ENCODE measurements at regions not wholly inside any gene's neighbourhood (a gene's known extent, or its start where the extent isn't known, plus 50 kb on each side); places are given as distances from the start of the nearest gene placed in this dataset.

- intact Hi-C loops (cut with DNase I) = no loop called here
- DNase-seq (no peak), ATAC-seq (ENCODE audit: poor library complexity) (no peak)
These were observed 111.2 kb upstream of the OPRM1 start for GRCh38 chr6:153927867-153928266.

- ATAC-seq (ENCODE audit: poor library complexity) = no peak
- no peak for DNase-seq
- intact Hi-C loops (cut with DNase I) = no loop called here
These were observed 140.5 kb upstream of the OPRM1 start for GRCh38 chr6:153898360-153899059.

GRCh38 chr6:153882411-153882810 is 156.6 kb upstream of the OPRM1 start:
- ATAC-seq (ENCODE audit: poor library complexity) (no peak), DNase-seq (no peak)
- intact Hi-C loops (cut with DNase I) = no loop called here

DNA sequence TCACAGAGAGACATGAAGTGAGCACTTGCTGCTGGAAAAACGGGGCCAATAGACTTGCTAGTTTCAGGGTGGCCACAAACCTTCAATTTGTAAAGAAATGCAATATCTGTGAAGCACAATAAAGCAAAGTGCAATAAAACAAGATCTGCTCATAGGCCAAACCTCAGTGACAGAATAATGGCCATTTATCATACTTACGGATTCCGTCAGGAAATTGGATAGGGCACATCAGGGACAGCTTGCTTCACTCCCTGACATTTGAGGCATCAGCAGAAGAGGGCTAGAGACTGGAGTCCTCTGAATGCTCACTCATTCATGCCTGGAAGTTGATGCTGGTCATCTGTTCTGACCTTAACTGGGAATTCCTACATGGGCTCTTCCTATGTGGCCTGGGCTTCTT is 165.5 kb upstream of the OPRM1 start:
- ATAC-seq (ENCODE audit: poor library complexity) = no peak
- intact Hi-C loops (cut with DNase I) = no loop called here
- no peak for DNase-seq

GRCh38 chr6:153872946-153873345 is 166.1 kb upstream of the OPRM1 start:
- DNase-seq = no peak
- ATAC-seq (ENCODE audit: poor library complexity) = no peak
- intact Hi-C loops (cut with DNase I) = no loop called here

DNA sequence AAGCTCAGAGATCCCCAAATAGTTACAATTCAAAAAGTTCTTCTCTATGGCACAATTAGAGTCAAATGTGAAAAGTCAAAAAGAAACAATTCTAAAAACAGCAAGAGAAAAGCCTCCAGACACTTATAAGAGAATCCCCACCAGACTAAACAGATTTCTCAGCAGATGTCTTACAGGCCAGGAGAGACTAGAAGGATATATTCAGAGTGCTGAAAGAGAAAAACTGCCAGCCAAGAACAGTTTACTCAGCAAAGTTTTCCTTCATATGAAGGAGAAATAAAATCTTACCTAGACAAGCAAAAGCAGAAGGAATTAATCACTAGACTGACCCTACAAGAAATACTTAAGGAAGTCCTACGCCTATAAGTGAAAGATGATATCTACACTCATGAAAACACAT is 176.1 kb upstream of the OPRM1 start:
- DNase-seq = no peak
- ATAC-seq (ENCODE audit: poor library complexity) = no peak
- intact Hi-C loops (cut with DNase I) = no loop called here

DNA sequence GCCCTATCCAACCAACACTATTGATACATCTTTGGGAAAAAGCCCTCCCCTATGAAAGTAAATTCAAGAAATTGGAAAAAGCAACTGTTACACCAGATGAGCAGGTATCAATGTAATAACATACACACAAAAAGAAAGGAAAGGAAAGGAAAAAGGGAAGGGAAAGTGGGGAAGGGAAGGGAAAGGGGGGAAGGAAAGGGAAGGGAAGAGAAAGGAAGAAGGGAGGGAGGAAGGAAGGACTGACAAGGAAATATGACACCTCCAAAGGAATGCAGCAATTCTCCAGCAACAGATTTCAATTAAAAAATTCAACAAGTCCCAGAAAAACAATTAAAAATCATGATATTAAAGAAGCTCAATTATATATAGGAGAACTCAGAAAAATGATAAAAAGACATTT is 176.9 kb upstream of the OPRM1 start:
- no peak for ATAC-seq (ENCODE audit: poor library complexity)
- intact Hi-C loops (cut with DNase I) = no loop called here

GRCh38 chr6:153858529-153858928 is 180.5 kb upstream of the OPRM1 start:
- intact Hi-C loops (cut with DNase I) = no loop called here
- DNase-seq = no peak
- no peak for ATAC-seq (ENCODE audit: poor library complexity)

More for the DNA sequence above, 176.9 kb upstream of the OPRM1 start:
- no peak for DNase-seq

DNA sequence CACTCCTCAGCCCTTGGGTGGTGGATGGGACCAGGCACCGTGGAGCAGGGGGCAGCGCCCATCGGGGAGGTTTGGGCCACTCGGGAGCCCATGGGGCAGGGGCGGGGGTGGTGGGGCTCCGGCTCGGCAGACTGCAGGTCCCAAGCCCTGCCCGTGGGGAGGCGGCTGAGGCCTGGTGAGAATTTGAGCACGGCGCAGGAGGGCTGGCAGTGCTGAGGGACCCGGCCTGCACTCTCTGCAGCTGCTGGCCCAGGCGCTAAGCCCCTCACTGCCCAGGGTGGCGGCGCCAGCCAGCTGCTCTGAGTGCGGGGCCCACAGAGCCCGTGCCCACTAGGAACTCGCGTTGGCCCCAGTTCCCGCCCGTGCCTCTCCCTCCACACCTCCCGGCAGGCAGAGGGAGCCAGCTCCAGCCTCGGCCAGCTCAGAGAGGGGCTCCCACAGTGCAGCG is 182.1 kb upstream of the OPRM1 start:
- no peak for DNase-seq
- ATAC-seq (ENCODE audit: poor library complexity) = no peak
- intact Hi-C loops (cut with DNase I) = no loop called here

- intact Hi-C loops (cut with DNase I) = no loop called here
- no peak for ATAC-seq (ENCODE audit: poor library complexity)
- no peak for DNase-seq
These were observed 186.6 kb upstream of the OPRM1 start for GRCh38 chr6:153852481-153852880.

DNA sequence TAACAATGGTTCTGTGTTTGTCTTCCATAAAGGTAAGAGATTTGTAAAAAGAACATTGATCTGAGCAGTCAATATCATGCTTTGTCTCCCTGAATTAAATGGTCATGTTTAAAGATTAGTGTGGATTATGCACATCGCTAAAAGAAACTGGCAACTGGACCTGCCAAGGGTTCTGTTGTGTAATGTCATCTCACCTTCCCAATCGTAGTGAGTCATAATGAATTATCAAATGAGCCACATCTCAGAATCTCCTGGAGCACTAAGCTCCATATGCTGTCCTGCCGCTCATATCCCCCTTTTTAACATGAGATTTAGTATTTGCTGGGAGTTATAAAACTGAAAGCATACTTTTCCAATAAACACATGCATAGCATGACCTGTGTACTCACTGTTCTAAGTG is 187.0 kb upstream of the OPRM1 start:
- DNase-seq (no peak), ATAC-seq (ENCODE audit: poor library complexity) (no peak)
- intact Hi-C loops (cut with DNase I) = no loop called here

DNA sequence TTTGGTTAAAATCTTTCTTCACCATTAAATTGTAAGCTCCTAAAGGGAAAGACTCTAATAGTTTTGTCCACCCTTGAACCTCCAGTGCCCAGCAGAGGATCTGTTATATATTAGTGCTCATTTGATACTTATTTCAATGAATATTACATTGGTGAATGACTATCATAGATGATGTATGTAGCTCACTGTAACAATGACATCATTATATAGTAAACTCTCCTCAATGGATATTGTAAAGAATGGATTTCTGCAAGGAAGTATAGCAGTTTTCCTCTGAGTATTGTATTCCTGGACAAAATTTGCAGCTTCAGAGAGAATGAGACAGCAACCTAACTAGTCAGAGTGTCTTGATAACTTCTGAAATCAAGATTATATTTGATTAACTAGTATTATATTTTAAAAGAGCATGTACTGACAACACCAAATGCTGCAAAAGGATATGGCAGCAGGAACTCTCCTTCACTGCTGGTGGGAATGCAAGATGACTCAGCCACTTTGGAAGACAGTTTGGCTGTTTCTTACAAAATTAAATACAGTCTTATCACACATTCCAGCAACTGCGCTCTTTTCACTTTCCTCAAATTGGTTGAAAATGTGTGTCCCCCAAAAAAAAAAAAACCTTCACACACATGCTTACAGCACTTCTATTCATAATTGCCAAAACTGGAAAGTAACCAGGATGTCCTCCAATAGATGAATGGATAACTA is 189.8 kb upstream of the OPRM1 start:
- intact Hi-C loops (cut with DNase I) = no loop called here
- DNase-seq = no peak
- ATAC-seq (ENCODE audit: poor library complexity) = no peak

- intact Hi-C loops (cut with DNase I) = no loop called here
- DNase-seq (no peak), ATAC-seq (ENCODE audit: poor library complexity) (no peak)
These were observed 195.6 kb upstream of the OPRM1 start for GRCh38 chr6:153843420-153843819.

GRCh38 chr6:153842491-153842890 is 196.5 kb upstream of the OPRM1 start:
- ATAC-seq (ENCODE audit: poor library complexity) = no peak
- DNase-seq = no peak
- intact Hi-C loops (cut with DNase I) = no loop called here

- intact Hi-C loops (cut with DNase I) = no loop called here
- ATAC-seq (ENCODE audit: poor library complexity) = no peak
- DNase-seq = no peak
These were observed 198.8 kb upstream of the OPRM1 start for GRCh38 chr6:153840039-153840850.

DNA sequence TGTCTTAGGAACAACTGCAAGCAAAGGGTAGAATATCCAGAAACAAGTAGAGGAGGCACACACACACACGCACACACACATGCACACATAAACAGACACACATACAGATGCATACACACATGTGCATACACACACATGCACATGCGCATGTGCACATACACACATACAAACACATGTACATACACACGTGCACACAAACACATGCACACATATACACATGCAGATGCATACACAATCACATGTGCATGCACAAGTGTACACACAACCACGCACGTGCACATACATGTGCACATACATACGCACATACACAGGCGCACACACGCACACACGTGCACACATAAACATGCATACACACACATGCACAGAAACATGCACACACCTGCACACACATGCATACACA is 206.5 kb upstream of the OPRM1 start:
- ATAC-seq (ENCODE audit: poor library complexity) (no peak), DNase-seq (no peak)
- intact Hi-C loops (cut with DNase I) = no loop called here

DNA sequence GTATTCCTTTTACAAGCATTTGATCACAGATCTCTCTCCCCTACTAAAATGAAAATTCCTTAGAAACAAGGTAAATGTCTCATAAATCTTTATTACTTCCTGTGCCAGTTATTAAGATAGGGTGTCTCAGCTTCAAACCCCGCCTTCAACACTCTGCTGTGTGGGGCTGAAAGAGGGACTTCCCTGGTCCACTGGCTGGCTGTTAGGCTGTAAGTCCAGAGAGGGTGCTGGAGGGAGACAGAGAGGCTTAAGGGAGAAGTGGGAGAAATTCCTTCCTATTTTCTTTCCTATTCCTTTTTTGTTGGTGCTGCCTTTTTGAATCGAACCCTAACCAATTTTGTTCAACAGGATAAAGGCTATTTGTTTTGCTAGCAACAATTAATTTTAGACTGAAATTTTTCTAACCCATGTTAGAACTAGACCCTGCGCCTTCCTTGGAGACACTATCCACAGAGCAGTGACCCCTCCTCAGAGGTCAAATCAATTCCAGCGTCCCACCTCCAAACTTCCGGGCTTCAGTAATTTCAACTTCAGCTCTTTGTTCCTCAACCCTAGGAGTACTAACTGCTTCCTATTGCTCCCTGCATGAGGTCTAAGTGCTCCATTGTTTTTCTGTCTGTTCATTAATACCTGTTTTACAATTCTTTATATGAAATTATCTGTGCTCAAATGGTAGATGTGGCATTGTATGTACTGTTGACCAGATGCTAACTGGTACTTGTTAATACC is 207.5 kb upstream of the OPRM1 start:
- intact Hi-C loops (cut with DNase I) = no loop called here
- ATAC-seq (ENCODE audit: poor library complexity) (no peak), DNase-seq (no peak)

- intact Hi-C loops (cut with DNase I) = no loop called here
- ATAC-seq (ENCODE audit: poor library complexity) (no peak), DNase-seq (no peak)
These were observed 221.9 kb upstream of the OPRM1 start for GRCh38 chr6:153817173-153817572.

DNA sequence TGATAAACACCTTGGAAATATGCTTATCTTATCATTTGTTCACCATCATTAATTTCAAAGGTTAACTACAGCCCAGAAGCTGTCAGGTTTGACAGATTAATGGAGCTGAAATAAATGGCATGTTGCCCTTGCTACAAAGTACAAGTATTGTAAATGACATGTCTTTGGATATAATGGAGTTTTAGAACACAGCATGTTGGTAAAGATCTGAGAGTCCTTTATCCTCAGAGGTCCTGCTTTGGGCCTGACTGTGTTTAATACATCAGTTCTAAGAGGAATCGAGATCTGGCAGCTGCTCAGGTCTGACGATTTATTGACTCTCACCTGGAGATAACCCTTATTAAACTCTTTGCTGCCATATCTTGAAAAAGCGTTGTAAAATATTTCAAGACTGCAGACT is 222.7 kb upstream of the OPRM1 start:
- no peak for ATAC-seq (ENCODE audit: poor library complexity)

More for the DNA sequence above, 222.7 kb upstream of the OPRM1 start:
- DNase-seq = no peak
- intact Hi-C loops (cut with DNase I) = no loop called here
